Activated CD4-positive, alpha-beta T cell treated with anti-CD3 and anti-CD28 coated beads, Interleukin-10, Interleukin-2, amounts not matched to agents 100 ng/mL and 50 ng/mL, durations not matched to agents 16 hours and 8 hours (primary cell): ENCODE measurements at regions not wholly inside any gene's neighbourhood (a gene's known extent, or its start where the extent isn't known, plus 50 kb on each side); places are given as distances from the start of the nearest gene placed in this dataset.

Source experiments
- DNase-seq: peaks from one replicate; pipeline ENCODE4 v3.0.0-alpha.2; 2020

- DNase-seq: no peak
These were observed 54.6 kb upstream of the EOLA2 start for GRCh38 chrX:149992918-149993317.

GRCh38 chrX:149993989-149994388 is 55.7 kb upstream of the EOLA2 start:
- DNase-seq: no peak

GRCh38 chrX:149996515-149996914 is 58.2 kb upstream of the EOLA2 start:
- no peak for DNase-seq

GRCh38 chrX:150005027-150005426 is 66.7 kb upstream of the EOLA2 start:
- DNase-seq: no peak

GRCh38 chrX:150007356-150007755 is 69.1 kb upstream of the EOLA2 start:
- DNase-seq: no peak

GRCh38 chrX:150012647-150013381 is 74.5 kb upstream of the EOLA2 start:
- no peak for DNase-seq

GRCh38 chrX:150014525-150014924 is 76.2 kb upstream of the EOLA2 start:
- no peak for DNase-seq

GRCh38 chrX:150017868-150018267 is 79.6 kb upstream of the EOLA2 start:
- DNase-seq: no peak

- DNase-seq: no peak
These were observed 80.7 kb upstream of the EOLA2 start for GRCh38 chrX:150018931-150019361.

GRCh38 chrX:150028692-150029091 is 90.4 kb upstream of the EOLA2 start:
- no peak for DNase-seq

GRCh38 chrX:150032742-150033141 is 94.5 kb upstream of the EOLA2 start:
- DNase-seq: no peak

- no peak for DNase-seq
These were observed 96.5 kb upstream of the EOLA2 start for GRCh38 chrX:150034788-150035187.

- DNase-seq: no peak
These were observed 97.2 kb upstream of the EOLA2 start for GRCh38 chrX:150035531-150035930.

GRCh38 chrX:150036181-150036580 is 97.9 kb upstream of the EOLA2 start:
- no peak for DNase-seq

GRCh38 chrX:150036641-150037040 is 98.3 kb upstream of the EOLA2 start:
- DNase-seq: no peak

GRCh38 chrX:150037041-150037440 is 98.8 kb upstream of the EOLA2 start:
- DNase-seq: no peak

GRCh38 chrX:150038315-150038714 is 100.0 kb upstream of the EOLA2 start:
- no peak for DNase-seq

GRCh38 chrX:150038986-150039599 is 100.8 kb upstream of the EOLA2 start:
- no peak for DNase-seq

- no peak for DNase-seq
These were observed 102.9 kb upstream of the EOLA2 start for GRCh38 chrX:150041208-150041607.

- DNase-seq: no peak
These were observed 106.3 kb upstream of the EOLA2 start for GRCh38 chrX:150044556-150044955.

GRCh38 chrX:150047818-150048217 is 109.5 kb upstream of the EOLA2 start:
- DNase-seq: no peak

GRCh38 chrX:150049647-150050046 is 111.4 kb upstream of the EOLA2 start:
- DNase-seq: no peak

- no peak for DNase-seq
These were observed 112.1 kb upstream of the EOLA2 start for GRCh38 chrX:150050387-150050786.

GRCh38 chrX:150051096-150051495 is 112.8 kb upstream of the EOLA2 start:
- DNase-seq: peak; percentile 5

GRCh38 chrX:150052226-150052625 is 113.9 kb upstream of the EOLA2 start:
- DNase-seq: no peak
